Keratinocyte (primary cell): ENCODE measurements at regions not wholly inside any gene's neighbourhood (a gene's known extent, or its start where the extent isn't known, plus 50 kb on each side); places are given as distances from the start of the nearest gene placed in this dataset.

Experiments
- EZH2 ChIP-seq: IDR thresholded peaks from one replicate; pipeline ENCODE4 v1.6.1; 2012; ENCODE audit warnings: inconsistent platforms, mild to moderate bottlenecking, low read length, moderate library complexity
- TF ChIP-seq, protein P1 (sequence below), 3 experiments: IDR thresholded peaks in 1 of 3; conservative IDR thresholded peaks in 1 of 3; optimal IDR thresholded peaks in 1 of 3; 2 replicates in 2 of 3; 3 replicates in 1 of 3; pipeline versions ENCODE3 to v1.5.1; 2011; ENCODE audit warnings: low read length in 3 of 3, mild to moderate bottlenecking in 3 of 3, moderate library complexity in 2 of 3, control low read depth in 1 of 3, inconsistent platforms in 1 of 3; ENCODE audit not compliant: insufficient read depth in 2 of 3; ENCODE audit errors: extremely low read depth in 1 of 3

DNA sequence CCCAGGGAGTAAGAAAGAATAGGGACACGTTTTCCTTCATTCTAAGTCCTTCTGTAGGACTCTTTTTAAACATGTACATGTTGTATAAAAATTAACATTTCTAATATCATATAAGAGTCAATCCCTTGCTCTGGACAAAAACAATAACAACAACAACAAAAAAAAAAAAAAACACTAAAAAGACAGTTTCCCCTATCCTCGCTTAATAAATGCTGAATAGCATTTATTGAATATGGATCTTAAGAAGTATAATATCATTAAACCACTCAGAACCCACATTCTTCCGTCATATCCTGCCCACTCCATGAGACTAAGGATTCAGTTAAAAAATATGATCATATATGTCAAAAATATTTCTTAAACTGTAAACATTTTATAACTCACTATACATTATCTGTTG lies 145.1 kb downstream of the AQP9 start:
- TF ChIP-seq, protein P1, sequence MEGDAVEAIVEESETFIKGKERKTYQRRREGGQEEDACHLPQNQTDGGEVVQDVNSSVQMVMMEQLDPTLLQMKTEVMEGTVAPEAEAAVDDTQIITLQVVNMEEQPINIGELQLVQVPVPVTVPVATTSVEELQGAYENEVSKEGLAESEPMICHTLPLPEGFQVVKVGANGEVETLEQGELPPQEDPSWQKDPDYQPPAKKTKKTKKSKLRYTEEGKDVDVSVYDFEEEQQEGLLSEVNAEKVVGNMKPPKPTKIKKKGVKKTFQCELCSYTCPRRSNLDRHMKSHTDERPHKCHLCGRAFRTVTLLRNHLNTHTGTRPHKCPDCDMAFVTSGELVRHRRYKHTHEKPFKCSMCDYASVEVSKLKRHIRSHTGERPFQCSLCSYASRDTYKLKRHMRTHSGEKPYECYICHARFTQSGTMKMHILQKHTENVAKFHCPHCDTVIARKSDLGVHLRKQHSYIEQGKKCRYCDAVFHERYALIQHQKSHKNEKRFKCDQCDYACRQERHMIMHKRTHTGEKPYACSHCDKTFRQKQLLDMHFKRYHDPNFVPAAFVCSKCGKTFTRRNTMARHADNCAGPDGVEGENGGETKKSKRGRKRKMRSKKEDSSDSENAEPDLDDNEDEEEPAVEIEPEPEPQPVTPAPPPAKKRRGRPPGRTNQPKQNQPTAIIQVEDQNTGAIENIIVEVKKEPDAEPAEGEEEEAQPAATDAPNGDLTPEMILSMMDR (optimal IDR thresholded peaks at IDR 0.05 in 1 of 3, IDR thresholded peaks at IDR 0.05 in 1 of 3, conservative IDR thresholded peaks at IDR 0.05 in 1 of 3; ENCODE audit: extremely low read depth in 1 of 3, insufficient read depth in 2 of 3, low read length in 3 of 3) = no peak
- TF ChIP-seq EZH2 = no peak
